ENCODE measurements at regions not wholly inside any gene's neighbourhood (a gene's known extent, or its start where the extent isn't known, plus 50 kb on each side); places are given as distances from the start of the nearest gene placed in this dataset.

GRCh38 chr16:86909359-86910160 lies 331.2 kb downstream of the FOXL1 start:
- no peak for DNase-seq (ENCODE audit: low read depth)

GRCh38 chr16:86910161-86910769 lies 331.9 kb downstream of the FOXL1 start:
- DNase-seq (ENCODE audit: low read depth): no peak
- no peak overlapping the region for H3K4me3 ChIP-seq (ENCODE audit: low read depth, low read length)

More at GRCh38 chr16:86909359-86910160, 331.2 kb downstream of the FOXL1 start:
- no peak overlapping the region for H3K4me3 ChIP-seq (ENCODE audit: low read depth, low read length)

GRCh38 chr16:86911437-86911958 lies 333.1 kb downstream of the FOXL1 start:
- DNase-seq (ENCODE audit: low read depth): no peak
- H3K4me3 ChIP-seq (ENCODE audit: low read depth, low read length): no peak overlapping the region

GRCh38 chr16:86913886-86914285 lies 335.5 kb downstream of the FOXL1 start:
- H3K4me3 ChIP-seq (ENCODE audit: low read depth, low read length): no peak overlapping the region
- DNase-seq (ENCODE audit: low read depth): no peak

- no peak for DNase-seq (ENCODE audit: low read depth)
- no peak overlapping the region for H3K4me3 ChIP-seq (ENCODE audit: low read depth, low read length)
Observed at GRCh38 chr16:86914876-86915717, 336.7 kb downstream of the FOXL1 start.

DNA sequence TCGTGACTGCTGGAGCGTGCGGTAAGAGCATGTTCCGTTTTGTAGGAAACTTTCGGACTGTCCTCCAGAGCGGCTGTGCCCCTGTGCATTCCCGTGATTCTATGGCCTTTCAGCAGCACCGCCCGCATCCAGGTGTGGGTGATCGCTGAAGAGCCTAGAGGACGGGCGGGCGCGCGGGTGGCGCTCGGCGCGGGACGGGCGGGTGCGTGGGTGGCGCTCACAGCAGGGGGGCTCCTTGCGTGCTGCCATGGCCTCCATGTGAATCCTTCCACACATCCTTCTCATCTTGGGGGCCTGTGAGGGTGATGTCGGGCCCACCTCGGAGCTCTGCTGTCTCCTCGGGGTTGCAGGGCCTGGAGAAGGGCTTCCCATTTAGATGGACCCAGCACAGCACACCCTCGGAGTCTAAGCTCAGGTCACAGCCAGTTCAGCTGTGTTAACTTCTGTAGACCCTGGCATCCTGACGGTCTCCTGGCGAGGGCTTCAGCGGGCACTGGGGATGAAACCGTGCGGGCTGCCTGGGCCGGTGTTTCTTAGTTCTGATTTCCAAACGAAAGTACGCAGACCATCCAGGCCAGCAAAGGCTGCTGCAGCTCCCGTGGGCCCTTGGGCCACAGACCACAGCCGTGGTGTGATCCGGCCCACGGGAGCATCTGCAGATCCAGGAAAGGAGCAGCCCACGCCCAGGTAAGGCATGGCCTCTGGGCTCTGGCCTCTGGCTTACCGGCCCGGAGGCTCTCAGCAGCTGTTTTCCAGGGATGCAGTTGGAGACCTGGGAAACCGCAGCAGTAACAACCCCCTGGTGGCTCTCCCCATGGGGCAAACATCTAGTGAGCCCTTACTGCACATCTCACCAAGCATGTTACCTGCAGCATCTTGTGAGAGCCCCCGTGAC lies 339.4 kb downstream of the FOXL1 start:
- DNase-seq (ENCODE audit: low read depth): no peak
- no peak overlapping the region for H3K4me3 ChIP-seq (ENCODE audit: low read depth, low read length)

GRCh38 chr16:86918637-86919036 lies 340.3 kb downstream of the FOXL1 start:
- no peak overlapping the region for H3K4me3 ChIP-seq (ENCODE audit: low read depth, low read length)
- DNase-seq (ENCODE audit: low read depth): no peak

DNA sequence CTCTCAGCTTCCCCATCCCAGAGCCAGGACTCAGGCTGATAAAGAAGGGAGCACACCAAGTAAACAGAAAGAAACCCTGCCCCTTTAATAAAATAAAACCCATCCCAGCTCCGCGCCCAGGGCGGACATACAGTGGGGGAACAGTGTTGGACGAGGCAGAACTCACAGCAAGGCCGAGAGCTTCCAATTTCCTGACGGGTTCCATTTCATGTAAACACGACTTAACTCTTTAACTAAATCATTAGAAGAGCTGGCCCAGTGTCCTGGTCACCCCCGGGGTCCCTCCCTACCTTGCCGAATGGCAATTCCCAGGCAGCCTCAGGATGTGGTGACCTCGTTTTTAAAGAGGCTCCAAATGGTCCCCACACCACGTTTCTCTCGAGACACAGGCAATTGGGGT lies 340.7 kb downstream of the FOXL1 start:
- H3K4me3 ChIP-seq (ENCODE audit: low read depth, low read length): no peak overlapping the region
- no peak for DNase-seq (ENCODE audit: low read depth)

- no peak for DNase-seq (ENCODE audit: low read depth)
- no peak overlapping the region for H3K4me3 ChIP-seq (ENCODE audit: low read depth, low read length)
Observed at GRCh38 chr16:86919578-86920305, 341.4 kb downstream of the FOXL1 start.

DNA sequence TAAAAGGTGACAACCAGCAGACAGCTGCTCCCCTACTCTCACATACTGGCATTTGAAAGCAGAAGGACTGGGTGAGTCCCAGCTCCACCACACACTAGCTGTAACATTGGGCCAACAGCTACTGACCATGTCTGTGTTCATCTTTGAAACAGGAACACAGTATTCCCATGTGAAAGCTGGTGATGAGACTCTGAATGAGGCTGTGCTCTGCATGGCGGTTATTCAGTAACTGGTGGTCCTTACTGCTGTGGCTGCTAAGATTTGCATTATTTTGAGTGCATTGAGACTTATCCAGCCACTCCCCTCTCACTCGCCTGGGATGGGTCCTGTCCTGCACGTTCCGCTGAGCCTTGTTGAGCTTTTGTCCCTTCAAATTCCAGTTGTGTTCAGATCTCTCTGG lies 342.9 kb downstream of the FOXL1 start:
- H3K4me3 ChIP-seq (ENCODE audit: low read depth, low read length): no peak overlapping the region
- no peak for DNase-seq (ENCODE audit: low read depth)

DNA sequence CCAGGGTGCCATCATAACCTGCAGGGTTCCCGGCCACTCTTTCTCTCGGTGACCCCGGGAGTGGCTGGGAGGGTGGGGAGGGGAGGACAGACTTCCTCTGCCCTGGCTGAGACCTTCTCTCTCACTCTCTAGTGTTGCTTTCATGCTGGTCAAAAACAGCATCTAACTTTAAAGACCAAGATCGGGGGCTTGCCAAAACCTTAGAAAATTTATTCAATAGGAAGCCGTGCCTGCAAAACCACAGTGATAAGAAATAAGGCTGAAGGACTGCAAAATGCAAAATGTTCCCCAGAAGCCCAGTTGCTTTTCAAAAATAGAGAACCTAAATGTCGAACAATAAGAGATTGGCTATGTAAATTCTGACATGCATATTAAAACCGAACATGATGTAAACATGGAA lies 344.0 kb downstream of the FOXL1 start:
- no peak for DNase-seq (ENCODE audit: low read depth)
- no peak overlapping the region for H3K4me3 ChIP-seq (ENCODE audit: low read depth, low read length)

- H3K4me3 ChIP-seq (ENCODE audit: low read depth, low read length): no peak overlapping the region
- DNase-seq (ENCODE audit: low read depth): no peak
Observed at GRCh38 chr16:86923656-86924055, 345.3 kb downstream of the FOXL1 start.

DNA sequence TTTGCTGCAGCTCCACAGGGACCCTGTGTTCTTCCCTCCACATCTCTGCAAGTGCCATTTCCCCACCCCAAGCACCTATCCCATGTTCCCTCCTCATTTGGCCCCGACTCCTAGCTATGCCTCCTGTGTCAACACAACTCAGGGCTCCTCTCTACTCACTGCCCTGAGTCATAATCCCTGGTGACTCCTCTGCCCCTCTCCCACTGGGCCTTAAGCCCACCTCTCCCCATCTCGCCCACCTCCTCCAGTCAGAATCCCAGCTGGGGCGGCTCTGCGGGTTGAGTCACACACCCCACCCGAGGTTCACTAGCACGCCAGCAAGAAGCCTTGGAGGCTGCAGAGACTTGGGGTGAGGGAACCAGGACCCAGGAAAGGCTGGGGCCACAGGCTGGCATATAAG lies 346.2 kb downstream of the FOXL1 start:
- peak; percentile 89 for DNase-seq (ENCODE audit: low read depth)

GRCh38 chr16:86925067-86925791 lies 346.9 kb downstream of the FOXL1 start:
- peak; percentile 79 for DNase-seq (ENCODE audit: low read depth)
- no peak overlapping the region for H3K4me3 ChIP-seq (ENCODE audit: low read depth, low read length)

More for the DNA sequence above, 346.2 kb downstream of the FOXL1 start:
- H3K4me3 ChIP-seq (ENCODE audit: low read depth, low read length): no peak overlapping the region

DNA sequence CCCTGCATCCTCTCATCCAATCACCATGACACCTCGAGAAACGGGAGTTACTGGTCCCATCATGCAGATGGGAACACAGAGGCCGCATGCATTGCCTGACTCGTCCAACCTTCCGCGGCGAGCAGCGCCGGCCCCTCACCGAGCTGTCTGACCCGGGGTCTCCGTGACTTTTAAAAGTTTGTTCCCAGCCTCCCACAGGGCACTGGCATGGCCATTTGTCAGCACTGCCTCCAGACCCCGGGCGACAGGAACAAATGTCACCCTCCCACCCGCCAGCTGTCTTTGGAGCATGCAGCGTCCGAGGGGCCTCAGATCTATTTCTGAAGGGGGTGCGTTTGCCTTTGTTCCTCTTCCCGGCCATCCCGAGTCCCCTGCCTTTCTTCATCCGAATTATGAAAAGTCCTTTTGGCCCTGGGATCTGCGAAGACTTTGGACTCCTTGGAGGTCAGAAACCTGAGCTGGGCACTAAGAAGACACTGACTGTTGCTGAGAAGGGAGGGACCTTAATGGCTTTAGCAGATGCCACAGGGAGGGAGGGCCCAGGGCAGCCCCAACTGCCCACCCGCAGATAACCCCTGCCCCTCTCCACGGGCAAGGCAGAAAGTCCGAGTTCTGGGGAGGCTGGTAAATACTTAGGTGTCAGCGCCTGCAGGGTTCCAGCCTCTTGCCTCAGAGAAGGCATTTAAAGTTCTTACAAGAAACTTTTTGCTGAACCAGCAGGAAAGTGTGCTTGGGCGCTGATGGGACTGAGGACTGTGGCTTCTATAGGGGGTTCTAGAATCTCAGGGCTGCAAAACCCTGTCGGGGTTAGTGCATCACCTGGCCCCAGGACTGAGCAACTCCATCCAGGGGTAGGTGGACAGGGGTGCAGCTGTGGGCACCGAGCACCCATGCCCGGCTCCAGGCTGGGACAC lies 348.1 kb downstream of the FOXL1 start:
- DNase-seq (ENCODE audit: low read depth): no peak
- no peak overlapping the region for H3K4me3 ChIP-seq (ENCODE audit: low read depth, low read length)

DNA sequence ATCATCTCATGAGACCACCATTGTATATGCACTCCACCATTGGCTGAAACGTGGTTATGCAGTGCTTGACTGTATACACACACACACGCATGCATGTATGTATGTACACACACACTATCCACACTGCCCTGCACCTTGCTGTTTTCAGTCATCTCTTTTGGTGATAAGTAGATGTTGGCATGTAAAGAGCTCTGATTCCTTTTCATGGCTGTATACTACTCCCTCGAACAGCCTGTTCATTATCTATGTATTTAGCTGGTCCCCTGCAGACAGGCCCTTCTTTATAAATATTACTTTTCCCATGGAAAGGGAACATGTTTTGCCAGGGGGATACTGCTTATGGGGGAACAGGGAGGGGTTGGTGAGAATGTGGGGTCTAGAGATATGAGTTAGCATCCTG lies 349.4 kb downstream of the FOXL1 start:
- DNase-seq (ENCODE audit: low read depth): no peak
- H3K4me3 ChIP-seq (ENCODE audit: low read depth, low read length): no peak overlapping the region

GRCh38 chr16:86928523-86929011 lies 350.2 kb downstream of the FOXL1 start:
- DNase-seq (ENCODE audit: low read depth): no peak
- no peak overlapping the region for H3K4me3 ChIP-seq (ENCODE audit: low read depth, low read length)

Data from skeletal muscle cell (primary cell).